GM12878 (cell line): ENCODE measurements at regions not wholly inside any gene's neighbourhood (a gene's known extent, or its start where the extent isn't known, plus 50 kb on each side); places are given as distances from the start of the nearest gene placed in this dataset.

Source experiments
- CHD1 ChIP-seq: IDR thresholded peaks from 2 replicates; pipeline ENCODE4 v1.6.1; 2012; ENCODE audit warnings: low read depth, low read length, improper control_type of control experiment
- CREM ChIP-seq: IDR thresholded peaks from 2 replicates; pipeline ENCODE4 v1.6.1; 2014; ENCODE audit warnings: antibody characterized with exemption, low read depth
- CTCF ChIP-seq, 3 experiments: IDR thresholded peaks in 2 of 3; conservative IDR thresholded peaks in 1 of 3; 2 replicates each; pipeline ENCODE4 v1.5.1; 2011; ENCODE audit warnings: low read depth in 3 of 3, low read length in 3 of 3, mild to moderate bottlenecking in 3 of 3, control low read depth in 2 of 3, moderate library complexity in 2 of 3, inconsistent platforms in 1 of 3, mixed read lengths in 1 of 3; ENCODE audit not compliant: control insufficient read depth in 2 of 3, insufficient read depth in 1 of 3; ENCODE audit errors: extremely low read depth in 1 of 3
- EZH2 ChIP-seq: IDR thresholded peaks from 2 replicates; pipeline ENCODE4 v1.6.1; 2012; ENCODE audit warnings: low read depth, mild to moderate bottlenecking, control low read depth, inconsistent platforms, low read length, borderline replicate concordance; ENCODE audit not compliant: control insufficient read depth
- GATAD2B ChIP-seq: fragments of 450-650 bp; conservative IDR thresholded peaks from 2 replicates; pipeline ENCODE4 v1.6.1; 2017; ENCODE audit warnings: low read depth, mild to moderate bottlenecking, moderate library complexity
- JUNB ChIP-seq: IDR thresholded peaks from 2 replicates; pipeline ENCODE4 v1.6.1; 2016; ENCODE audit warnings: antibody characterized with exemption, mild to moderate bottlenecking
- POLR2AphosphoS5 ChIP-seq: IDR thresholded peaks from 2 replicates; pipeline ENCODE4 v1.6.1; 2011; ENCODE audit warnings: mild to moderate bottlenecking, low read length, inconsistent platforms
- RAD21 ChIP-seq: IDR thresholded peaks from 2 replicates; pipeline ENCODE4 v1.6.1; 2011; ENCODE audit warnings: mild to moderate bottlenecking, low read depth, low read length, moderate library complexity; ENCODE audit not compliant: insufficient read depth
- TCF3 ChIP-seq: IDR thresholded peaks from 2 replicates; pipeline ENCODE4 v1.6.1; 2012; ENCODE audit warnings: low read depth, mild to moderate bottlenecking, low read length, borderline replicate concordance; ENCODE audit not compliant: insufficient read depth
- ZBTB33 ChIP-seq: fragments of 450-650 bp; IDR thresholded peaks from 2 replicates; pipeline ENCODE4 v1.6.1; 2017; ENCODE audit warnings: mild to moderate bottlenecking
- TF ChIP-seq, protein P1 (sequence below): IDR thresholded peaks from 2 replicates; pipeline ENCODE4 v1.6.1; 2011; ENCODE audit warnings: low read depth, mild to moderate bottlenecking, low read length, moderate library complexity, borderline replicate concordance; ENCODE audit errors: extremely low read depth
- TF ChIP-seq, protein P2 (sequence below): IDR thresholded peaks from 2 replicates; pipeline ENCODE4 v1.6.1; 2012; ENCODE audit warnings: low read length, inconsistent platforms
- TF ChIP-seq, protein P3 (sequence below): IDR thresholded peaks from 2 replicates; pipeline ENCODE4 v1.6.1; 2012; ENCODE audit warnings: low read depth, low read length, improper control_type of control experiment
- TF ChIP-seq, protein P4 (sequence below): IDR thresholded peaks from 2 replicates; pipeline ENCODE4 v1.6.1; 2012; ENCODE audit warnings: low read depth, low read length, improper control_type of control experiment

GRCh38 chr21:36564647-36565046 is 84.7 kb upstream of the CLDN14 start:
- no peak for TF ChIP-seq ZBTB33
- no peak for TF ChIP-seq CTCF (IDR thresholded peaks at IDR 0.05 in 2 of 3, conservative IDR thresholded peaks at IDR 0.05 in 1 of 3; ENCODE audit: control insufficient read depth in 2 of 3, extremely low read depth in 1 of 3, insufficient read depth in 1 of 3, low read depth in 3 of 3, low read length in 3 of 3)
- TF ChIP-seq TCF3: no peak
- TF ChIP-seq, protein P1, sequence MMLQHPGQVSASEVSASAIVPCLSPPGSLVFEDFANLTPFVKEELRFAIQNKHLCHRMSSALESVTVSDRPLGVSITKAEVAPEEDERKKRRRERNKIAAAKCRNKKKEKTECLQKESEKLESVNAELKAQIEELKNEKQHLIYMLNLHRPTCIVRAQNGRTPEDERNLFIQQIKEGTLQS: no peak
- TF ChIP-seq, protein P2, sequence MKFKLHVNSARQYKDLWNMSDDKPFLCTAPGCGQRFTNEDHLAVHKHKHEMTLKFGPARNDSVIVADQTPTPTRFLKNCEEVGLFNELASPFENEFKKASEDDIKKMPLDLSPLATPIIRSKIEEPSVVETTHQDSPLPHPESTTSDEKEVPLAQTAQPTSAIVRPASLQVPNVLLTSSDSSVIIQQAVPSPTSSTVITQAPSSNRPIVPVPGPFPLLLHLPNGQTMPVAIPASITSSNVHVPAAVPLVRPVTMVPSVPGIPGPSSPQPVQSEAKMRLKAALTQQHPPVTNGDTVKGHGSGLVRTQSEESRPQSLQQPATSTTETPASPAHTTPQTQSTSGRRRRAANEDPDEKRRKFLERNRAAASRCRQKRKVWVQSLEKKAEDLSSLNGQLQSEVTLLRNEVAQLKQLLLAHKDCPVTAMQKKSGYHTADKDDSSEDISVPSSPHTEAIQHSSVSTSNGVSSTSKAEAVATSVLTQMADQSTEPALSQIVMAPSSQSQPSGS: no peak
- no peak for TF ChIP-seq JUNB
- no peak for TF ChIP-seq RAD21
- TF ChIP-seq CREM: no peak
- TF ChIP-seq, protein P3, sequence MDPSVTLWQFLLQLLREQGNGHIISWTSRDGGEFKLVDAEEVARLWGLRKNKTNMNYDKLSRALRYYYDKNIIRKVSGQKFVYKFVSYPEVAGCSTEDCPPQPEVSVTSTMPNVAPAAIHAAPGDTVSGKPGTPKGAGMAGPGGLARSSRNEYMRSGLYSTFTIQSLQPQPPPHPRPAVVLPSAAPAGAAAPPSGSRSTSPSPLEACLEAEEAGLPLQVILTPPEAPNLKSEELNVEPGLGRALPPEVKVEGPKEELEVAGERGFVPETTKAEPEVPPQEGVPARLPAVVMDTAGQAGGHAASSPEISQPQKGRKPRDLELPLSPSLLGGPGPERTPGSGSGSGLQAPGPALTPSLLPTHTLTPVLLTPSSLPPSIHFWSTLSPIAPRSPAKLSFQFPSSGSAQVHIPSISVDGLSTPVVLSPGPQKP: no peak
- TF ChIP-seq, protein P4, sequence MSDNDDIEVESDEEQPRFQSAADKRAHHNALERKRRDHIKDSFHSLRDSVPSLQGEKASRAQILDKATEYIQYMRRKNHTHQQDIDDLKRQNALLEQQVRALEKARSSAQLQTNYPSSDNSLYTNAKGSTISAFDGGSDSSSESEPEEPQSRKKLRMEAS: no peak
- TF ChIP-seq GATAD2B: no peak
- TF ChIP-seq CHD1: no peak
- no peak for TF ChIP-seq EZH2
- TF ChIP-seq POLR2AphosphoS5: no peak
